ENCODE measurements at regions not wholly inside any gene's neighbourhood (a gene's known extent, or its start where the extent isn't known, plus 50 kb on each side); places are given as distances from the start of the nearest gene placed in this dataset.

DNA sequence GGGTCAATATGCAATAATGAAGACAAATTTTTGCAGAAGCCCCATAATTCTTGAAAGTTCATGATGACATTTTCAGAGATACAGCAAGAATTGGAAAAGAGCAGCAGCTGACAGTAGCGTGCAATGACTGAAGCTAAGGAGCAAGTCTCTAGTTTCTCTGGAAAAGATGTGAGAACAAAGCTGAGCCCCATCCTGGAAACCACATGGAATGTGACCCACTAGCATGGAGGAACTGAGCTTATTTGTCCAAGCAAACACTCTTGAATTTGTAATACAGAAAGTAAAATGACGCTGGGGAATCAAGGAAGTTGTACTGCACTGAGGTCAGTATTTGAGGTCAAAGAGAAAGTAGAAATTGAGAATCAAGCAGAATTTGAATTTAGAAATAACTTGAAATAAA, 1447.2 kb downstream of the FSTL5 start (continued):
- TF ChIP-seq, protein P1, sequence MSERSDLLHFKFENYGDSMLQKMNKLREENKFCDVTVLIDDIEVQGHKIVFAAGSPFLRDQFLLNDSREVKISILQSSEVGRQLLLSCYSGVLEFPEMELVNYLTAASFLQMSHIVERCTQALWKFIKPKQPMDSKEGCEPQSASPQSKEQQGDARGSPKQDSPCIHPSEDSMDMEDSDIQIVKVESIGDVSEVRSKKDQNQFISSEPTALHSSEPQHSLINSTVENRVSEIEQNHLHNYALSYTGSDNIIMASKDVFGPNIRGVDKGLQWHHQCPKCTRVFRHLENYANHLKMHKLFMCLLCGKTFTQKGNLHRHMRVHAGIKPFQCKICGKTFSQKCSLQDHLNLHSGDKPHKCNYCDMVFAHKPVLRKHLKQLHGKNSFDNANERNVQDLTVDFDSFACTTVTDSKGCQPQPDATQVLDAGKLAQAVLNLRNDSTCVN (CRISPR knock-in tag; IDR thresholded peaks at IDR 0.05; ENCODE audit: borderline replicate concordance): no peak

DNA sequence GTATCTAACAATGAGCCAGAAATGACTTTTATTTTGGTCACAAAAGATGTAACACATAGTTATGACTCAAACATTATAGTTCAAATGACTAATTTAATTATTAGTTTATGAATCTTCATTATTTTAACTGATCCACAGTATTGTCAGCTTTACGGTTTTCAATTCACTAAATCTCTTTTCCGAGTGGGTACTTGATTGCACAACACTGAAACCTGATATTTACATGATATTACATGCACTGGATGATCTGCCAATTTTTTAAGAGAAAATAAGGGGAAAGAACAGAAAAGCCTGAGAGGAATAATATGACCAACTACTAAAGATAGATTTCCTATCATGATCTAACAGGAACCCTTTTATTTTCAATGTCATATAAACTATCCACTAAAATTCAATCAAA, 1446.0 kb downstream of the FSTL5 start:
- FAIRE-seq (no peak), ATAC-seq (no peak), DNase-seq (ENCODE audit: low spot score) (no peak)
- H4K20me1 ChIP-seq (ENCODE audit: insufficient read depth, low read length): no peaks in the 10 kb centered on the region
- no peaks in the 10 kb centered on the region for H3K27me3 ChIP-seq (ENCODE audit: control insufficient read depth in 1 of 2, insufficient read depth in 2 of 2, low read length in 2 of 2)
- H3K4me3 ChIP-seq (replicated peaks in 1 of 3; ENCODE audit: insufficient read depth in 1 of 3, low read depth in 2 of 3, low read length in 3 of 3): no peak overlapping the region
- POLR2A ChIA-PET: no interaction called here
- peak; percentile 50; the same call in 1 of the 2 replicates for TF ChIP-seq CEBPB (IDR thresholded peaks at IDR 0.05; ENCODE audit: borderline replicate concordance, low read depth, low read length)
- TF ChIP-seq, protein P2, sequence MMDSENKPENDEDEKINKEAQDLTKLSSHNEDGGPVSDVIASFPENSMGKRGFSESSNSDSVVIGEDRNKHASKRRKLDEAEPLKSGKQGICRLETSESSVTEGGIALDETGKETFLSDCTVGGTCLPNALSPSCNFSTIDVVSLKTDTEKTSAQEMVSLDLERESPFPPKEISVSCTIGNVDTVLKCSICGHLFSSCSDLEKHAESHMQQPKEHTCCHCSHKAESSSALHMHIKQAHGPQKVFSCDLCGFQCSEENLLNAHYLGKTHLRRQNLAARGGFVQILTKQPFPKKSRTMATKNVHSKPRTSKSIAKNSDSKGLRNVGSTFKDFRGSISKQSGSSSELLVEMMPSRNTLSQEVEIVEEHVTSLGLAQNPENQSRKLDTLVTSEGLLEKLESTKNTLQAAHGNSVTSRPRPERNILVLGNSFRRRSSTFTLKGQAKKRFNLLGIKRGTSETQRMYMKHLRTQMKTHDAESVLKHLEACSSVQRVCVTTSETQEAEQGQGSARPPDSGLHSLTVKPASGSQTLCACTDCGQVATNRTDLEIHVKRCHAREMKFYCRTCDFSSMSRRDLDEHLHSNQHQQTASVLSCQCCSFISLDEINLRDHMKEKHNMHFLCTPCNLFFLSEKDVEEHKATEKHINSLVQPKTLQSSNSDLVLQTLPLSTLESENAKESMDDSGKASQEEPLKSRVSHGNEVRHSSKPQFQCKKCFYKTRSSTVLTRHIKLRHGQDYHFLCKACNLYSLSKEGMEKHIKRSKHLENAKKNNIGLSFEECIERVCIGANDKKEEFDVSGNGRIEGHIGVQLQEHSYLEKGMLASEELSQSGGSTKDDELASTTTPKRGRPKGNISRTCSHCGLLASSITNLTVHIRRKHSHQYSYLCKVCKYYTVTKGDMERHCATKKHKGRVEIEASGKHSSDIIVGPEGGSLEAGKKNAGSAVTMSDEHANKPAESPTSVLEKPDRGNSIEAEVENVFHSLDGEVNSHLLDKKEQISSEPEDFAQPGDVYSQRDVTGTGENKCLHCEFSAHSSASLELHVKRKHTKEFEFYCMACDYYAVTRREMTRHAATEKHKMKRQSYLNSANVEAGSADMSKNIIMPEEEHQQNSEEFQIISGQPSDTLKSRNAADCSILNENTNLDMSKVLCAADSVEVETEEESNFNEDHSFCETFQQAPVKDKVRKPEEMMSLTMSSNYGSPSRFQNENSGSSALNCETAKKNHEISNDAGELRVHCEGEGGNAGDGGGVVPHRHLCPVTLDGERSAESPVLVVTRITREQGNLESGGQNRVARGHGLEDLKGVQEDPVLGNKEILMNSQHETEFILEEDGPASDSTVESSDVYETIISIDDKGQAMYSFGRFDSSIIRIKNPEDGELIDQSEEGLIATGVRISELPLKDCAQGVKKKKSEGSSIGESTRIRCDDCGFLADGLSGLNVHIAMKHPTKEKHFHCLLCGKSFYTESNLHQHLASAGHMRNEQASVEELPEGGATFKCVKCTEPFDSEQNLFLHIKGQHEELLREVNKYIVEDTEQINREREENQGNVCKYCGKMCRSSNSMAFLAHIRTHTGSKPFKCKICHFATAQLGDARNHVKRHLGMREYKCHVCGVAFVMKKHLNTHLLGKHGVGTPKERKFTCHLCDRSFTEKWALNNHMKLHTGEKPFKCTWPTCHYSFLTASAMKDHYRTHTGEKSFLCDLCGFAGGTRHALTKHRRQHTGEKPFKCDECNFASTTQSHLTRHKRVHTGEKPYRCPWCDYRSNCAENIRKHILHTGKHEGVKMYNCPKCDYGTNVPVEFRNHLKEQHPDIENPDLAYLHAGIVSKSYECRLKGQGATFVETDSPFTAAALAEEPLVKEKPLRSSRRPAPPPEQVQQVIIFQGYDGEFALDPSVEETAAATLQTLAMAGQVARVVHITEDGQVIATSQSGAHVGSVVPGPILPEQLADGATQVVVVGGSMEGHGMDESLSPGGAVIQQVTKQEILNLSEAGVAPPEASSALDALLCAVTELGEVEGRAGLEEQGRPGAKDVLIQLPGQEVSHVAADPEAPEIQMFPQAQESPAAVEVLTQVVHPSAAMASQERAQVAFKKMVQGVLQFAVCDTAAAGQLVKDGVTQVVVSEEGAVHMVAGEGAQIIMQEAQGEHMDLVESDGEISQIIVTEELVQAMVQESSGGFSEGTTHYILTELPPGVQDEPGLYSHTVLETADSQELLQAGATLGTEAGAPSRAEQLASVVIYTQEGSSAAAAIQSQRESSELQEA (CRISPR knock-in tag; IDR thresholded peaks at IDR 0.05; ENCODE audit: not compliant biosample characterization): no peak
- no peak overlapping the region for H3K9ac ChIP-seq (ENCODE audit: insufficient read depth, low read depth, low read length)
- no TSS peak for BruUV-seq (replicated peaks)
- H3K4me1 ChIP-seq (ENCODE audit: insufficient read depth, low read length): no peaks in the 10 kb centered on the region
- CTCF ChIA-PET (ENCODE audit: low intra/inter-chr PET ratio, low total read pairs): no interaction called here
- intact Hi-C loops (cut with micrococcal nuclease; ENCODE audit: unreplicated experiment): no loop called here
- no peaks in the 10 kb centered on the region for H3K36me3 ChIP-seq (replicated peaks in 1 of 2; ENCODE audit: control insufficient read depth in 1 of 2, insufficient read depth in 2 of 2, low read length in 2 of 2)
- H3K4me2 ChIP-seq (ENCODE audit: low read depth, low read length): no peak overlapping the region
- H3K27ac ChIP-seq (ENCODE audit: extremely low read length, insufficient read depth, low read length): no peak overlapping the region
- no peak overlapping the region for H2AFZ ChIP-seq (ENCODE audit: low read length)
- no peaks in the 10 kb centered on the region for H3K79me2 ChIP-seq (ENCODE audit: insufficient read depth, low read length)
- 0% methylated on average over 2 of the region's 2 CpGs for WGBS (ENCODE audit: low lambda C conversion rate)
- in situ Hi-C loops (cut with HindIII; ENCODE audit: extremely low pct_ligation_motif_present, low pct_unique_long_range_greater_than_20kb): no loop called here
- no peaks in the 10 kb centered on the region for H3K9me3 ChIP-seq (ENCODE audit: low read length)
